Choroid plexus epithelial cell (primary cell): ENCODE measurements at regions not wholly inside any gene's neighbourhood (a gene's known extent, or its start where the extent isn't known, plus 50 kb on each side); places are given as distances from the start of the nearest gene placed in this dataset.

Experiments
- DNase-seq: peaks from one replicate; pipeline ENCODE4 v3.0.0-alpha.2; 2010; ENCODE audit warnings: low read depth
- H3K4me3 ChIP-seq: 2 replicates; pipeline ENCODE4 v1.5.1; 2011; ENCODE audit warnings: low read depth, mild to moderate bottlenecking, control low read depth, low read length, moderate library complexity
- CTCF ChIP-seq: conservative IDR thresholded peaks from 2 replicates; pipeline ENCODE4 v1.5.1; 2011; ENCODE audit warnings: low read depth, mild to moderate bottlenecking, control low read depth, inconsistent platforms, low read length, moderate library complexity

GRCh38 chr6:139778688-139779087 is 404.2 kb upstream of the CITED2 start:
- DNase-seq = no peak
- no peak for TF ChIP-seq CTCF
- no peak overlapping the region for H3K4me3 ChIP-seq

GRCh38 chr6:139778106-139778505 is 403.7 kb upstream of the CITED2 start:
- no peak for DNase-seq
- no peak for TF ChIP-seq CTCF
- no peak overlapping the region for H3K4me3 ChIP-seq

- no peak overlapping the region for H3K4me3 ChIP-seq
- no peak for TF ChIP-seq CTCF
- no peak for DNase-seq
These were observed 402.9 kb upstream of the CITED2 start for GRCh38 chr6:139777202-139777970.

- TF ChIP-seq CTCF = no peak
- DNase-seq = peak; percentile 59
- no peak overlapping the region for H3K4me3 ChIP-seq
These were observed 401.6 kb upstream of the CITED2 start for GRCh38 chr6:139776041-139776440.

- H3K4me3 ChIP-seq = no peak overlapping the region
- no peak for DNase-seq
- no peak for TF ChIP-seq CTCF
These were observed 393.7 kb upstream of the CITED2 start for GRCh38 chr6:139768196-139768595.

GRCh38 chr6:139766796-139767195 is 392.3 kb upstream of the CITED2 start:
- no peak overlapping the region for H3K4me3 ChIP-seq

More at GRCh38 chr6:139766796-139767195, 392.3 kb upstream of the CITED2 start:
- no peak for DNase-seq
- no peak for TF ChIP-seq CTCF
